ENCODE measurements at regions not wholly inside any gene's neighbourhood (a gene's known extent, or its start where the extent isn't known, plus 50 kb on each side); places are given as distances from the start of the nearest gene placed in this dataset.

DNA sequence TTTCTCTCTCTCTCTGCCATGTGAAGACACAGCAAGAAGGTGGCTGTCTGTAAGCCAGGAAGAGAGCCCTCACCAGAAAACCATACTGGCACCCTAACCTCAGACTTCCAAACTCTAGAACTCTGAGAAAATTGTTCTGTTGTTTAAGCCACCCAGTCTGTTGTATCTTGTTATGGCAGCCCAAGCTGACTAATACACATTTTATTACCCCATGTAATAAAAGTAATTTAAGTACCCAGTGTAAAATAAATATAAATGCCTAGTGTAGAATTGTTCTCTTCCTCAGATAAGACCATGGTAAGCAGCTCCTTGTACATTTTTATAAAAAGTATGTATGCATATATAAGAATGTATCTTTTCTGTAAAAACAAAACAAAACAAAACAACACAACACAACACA, 119.7 kb downstream of the DTL start:
- Mint-ChIP-seq H3K36me3 (ENCODE audit: low read depth) (no peaks in the 10 kb centered on the region), H3K27ac (no peak overlapping the region), H3K4me3 (no peak overlapping the region), H3K9me3 (peaks cover 4% of the 10 kb centered on the region), H3K27me3 (no peaks in the 10 kb centered on the region), H3K4me1 (no peaks in the 10 kb centered on the region)
- DNase-seq (no peak), ATAC-seq (ENCODE audit: low read depth) (no peak)
- intact Hi-C loops (cut with micrococcal nuclease): no loop called here
- TF ChIP-seq, protein P1, sequence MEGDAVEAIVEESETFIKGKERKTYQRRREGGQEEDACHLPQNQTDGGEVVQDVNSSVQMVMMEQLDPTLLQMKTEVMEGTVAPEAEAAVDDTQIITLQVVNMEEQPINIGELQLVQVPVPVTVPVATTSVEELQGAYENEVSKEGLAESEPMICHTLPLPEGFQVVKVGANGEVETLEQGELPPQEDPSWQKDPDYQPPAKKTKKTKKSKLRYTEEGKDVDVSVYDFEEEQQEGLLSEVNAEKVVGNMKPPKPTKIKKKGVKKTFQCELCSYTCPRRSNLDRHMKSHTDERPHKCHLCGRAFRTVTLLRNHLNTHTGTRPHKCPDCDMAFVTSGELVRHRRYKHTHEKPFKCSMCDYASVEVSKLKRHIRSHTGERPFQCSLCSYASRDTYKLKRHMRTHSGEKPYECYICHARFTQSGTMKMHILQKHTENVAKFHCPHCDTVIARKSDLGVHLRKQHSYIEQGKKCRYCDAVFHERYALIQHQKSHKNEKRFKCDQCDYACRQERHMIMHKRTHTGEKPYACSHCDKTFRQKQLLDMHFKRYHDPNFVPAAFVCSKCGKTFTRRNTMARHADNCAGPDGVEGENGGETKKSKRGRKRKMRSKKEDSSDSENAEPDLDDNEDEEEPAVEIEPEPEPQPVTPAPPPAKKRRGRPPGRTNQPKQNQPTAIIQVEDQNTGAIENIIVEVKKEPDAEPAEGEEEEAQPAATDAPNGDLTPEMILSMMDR (IDR thresholded peaks at IDR 0.05): no peak
- ChIA-PET CTCF (no interaction called here), POLR2A (no interaction called here)

DNA sequence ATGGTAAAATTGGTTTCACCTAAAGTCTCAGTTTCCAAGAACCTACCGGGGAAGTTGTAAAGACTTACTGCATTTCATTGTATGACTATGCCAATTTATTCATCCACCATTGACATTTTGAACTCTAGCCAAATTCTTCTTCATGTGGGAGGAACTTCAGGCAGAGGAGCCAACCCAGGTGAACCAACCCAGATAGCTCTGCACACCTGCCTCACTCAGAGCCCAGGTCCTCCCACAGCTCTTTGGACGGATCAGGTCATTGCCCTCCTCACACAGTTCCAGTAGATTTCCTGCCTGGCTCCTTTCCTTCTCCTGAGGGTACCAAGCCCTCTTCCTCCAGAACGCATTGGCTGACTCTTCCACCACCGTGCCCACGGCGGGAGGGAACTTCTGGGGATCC, 121.7 kb downstream of the DTL start:
- H3K36me3 Mint-ChIP-seq (ENCODE audit: low read depth): no peaks in the 10 kb centered on the region
- no peak overlapping the region for H3K27ac Mint-ChIP-seq
- TF ChIP-seq, protein P1 (IDR thresholded peaks at IDR 0.05): no peak
- H3K4me3 Mint-ChIP-seq: no peak overlapping the region
- DNase-seq (no peak), ATAC-seq (ENCODE audit: low read depth) (no peak)
- CTCF ChIA-PET: no interaction called here
- POLR2A ChIA-PET: no interaction called here
- H3K4me1 Mint-ChIP-seq: no peaks in the 10 kb centered on the region
- no peaks in the 10 kb centered on the region for H3K27me3 Mint-ChIP-seq
- H3K9me3 Mint-ChIP-seq: peaks cover 4% of the 10 kb centered on the region
- intact Hi-C loops (cut with micrococcal nuclease): no loop called here

DNA sequence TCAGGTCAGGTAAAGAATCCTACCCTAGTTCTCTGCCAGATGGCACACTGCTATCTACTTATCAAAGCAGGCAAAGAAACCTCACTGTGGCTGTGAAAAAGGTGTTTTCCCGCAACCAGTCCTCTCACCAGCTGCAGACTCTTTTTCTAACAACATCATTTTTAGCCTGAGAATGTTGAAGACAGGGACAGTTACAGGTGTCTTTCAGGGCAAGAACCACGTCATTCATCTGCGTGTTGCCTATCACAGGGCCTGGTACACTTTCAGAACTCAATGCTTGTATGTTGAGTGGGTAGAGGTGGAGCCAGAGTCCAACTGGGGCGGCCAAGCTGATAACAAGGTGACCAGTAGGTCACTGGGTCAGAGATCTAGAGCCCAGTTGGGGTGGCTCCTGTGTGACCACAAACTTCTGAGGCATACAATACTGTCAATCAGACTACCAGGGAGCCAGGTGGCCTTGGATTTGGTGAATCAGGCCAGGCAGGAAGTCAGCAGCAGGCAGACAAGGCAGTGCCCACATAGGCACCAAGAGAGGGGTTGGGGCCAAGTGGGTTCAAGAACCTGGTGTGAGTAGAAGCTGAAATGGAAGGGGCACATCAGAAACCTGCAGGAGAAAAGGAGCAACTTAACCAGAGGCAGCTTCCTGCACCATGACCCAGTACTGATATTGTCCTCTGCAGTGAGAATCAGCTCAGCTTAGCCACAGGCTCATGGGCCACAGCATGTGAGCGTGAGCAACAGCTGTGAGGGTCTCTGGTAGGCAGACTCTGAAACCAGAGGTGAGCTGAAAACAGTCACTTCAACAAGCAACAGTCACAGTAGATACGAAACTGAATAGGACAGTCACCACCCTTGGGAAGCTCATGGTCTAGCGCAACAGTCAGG, 123.6 kb downstream of the DTL start:
- intact Hi-C loops (cut with micrococcal nuclease): no loop called here
- POLR2A ChIA-PET: no interaction called here
- Mint-ChIP-seq H3K4me3 (no peak overlapping the region), H3K9me3 (peaks cover 4% of the 10 kb centered on the region), H3K27me3 (no peaks in the 10 kb centered on the region), H3K27ac (no peak overlapping the region), H3K36me3 (ENCODE audit: low read depth) (no peaks in the 10 kb centered on the region), H3K4me1 (peaks cover 5% of the 10 kb centered on the region)
- DNase-seq: no peak
- TF ChIP-seq, protein P1 (IDR thresholded peaks at IDR 0.05): no peak
- no peak for ATAC-seq (ENCODE audit: low read depth)
- CTCF ChIA-PET: no interaction called here

DNA sequence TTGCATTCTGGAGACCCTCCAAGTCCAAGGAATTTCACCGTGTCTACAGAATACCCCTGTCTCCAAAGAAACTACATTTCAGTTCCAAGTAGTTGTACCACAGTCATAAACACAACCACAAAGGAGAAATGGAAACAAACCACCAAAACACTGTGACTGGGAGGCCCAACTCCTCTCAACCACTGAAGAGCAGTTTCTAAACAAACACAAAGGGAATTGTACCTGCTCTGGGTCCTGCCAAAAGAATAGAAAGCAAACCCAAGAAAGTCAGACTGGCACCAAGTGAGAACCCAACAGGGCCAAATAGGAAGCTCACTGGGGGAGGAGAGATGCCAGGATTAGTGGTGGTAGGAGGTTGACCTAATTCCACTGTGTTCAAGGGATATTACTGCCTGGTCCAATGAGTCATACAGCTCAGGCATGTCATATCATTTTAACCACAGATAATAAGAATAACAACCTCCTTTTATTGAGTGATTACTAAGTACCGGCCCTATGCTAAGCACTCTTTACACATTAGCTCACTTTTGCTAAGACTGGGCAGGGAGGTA, 123.9 kb upstream of the PPP2R5A start:
- no peak for DNase-seq
- no peaks in the 10 kb centered on the region for H3K36me3 Mint-ChIP-seq (ENCODE audit: low read depth)
- peaks cover 5% of the 10 kb centered on the region for H3K4me1 Mint-ChIP-seq
- CTCF ChIA-PET: no interaction called here
- H3K27me3 Mint-ChIP-seq: no peaks in the 10 kb centered on the region
- H3K27ac Mint-ChIP-seq: no peak overlapping the region
- POLR2A ChIA-PET: interaction anchor here (0.7 kb wide), 1 partner anchor 406 kb away, joined by 3 read pairs; no protein-coding TSS in a partner anchor
- TF ChIP-seq, protein P1 (IDR thresholded peaks at IDR 0.05): no peak
- H3K4me3 Mint-ChIP-seq: no peak overlapping the region
- intact Hi-C loops (cut with micrococcal nuclease): no loop called here
- no peak for ATAC-seq (ENCODE audit: low read depth)
- no peaks in the 10 kb centered on the region for H3K9me3 Mint-ChIP-seq

DNA sequence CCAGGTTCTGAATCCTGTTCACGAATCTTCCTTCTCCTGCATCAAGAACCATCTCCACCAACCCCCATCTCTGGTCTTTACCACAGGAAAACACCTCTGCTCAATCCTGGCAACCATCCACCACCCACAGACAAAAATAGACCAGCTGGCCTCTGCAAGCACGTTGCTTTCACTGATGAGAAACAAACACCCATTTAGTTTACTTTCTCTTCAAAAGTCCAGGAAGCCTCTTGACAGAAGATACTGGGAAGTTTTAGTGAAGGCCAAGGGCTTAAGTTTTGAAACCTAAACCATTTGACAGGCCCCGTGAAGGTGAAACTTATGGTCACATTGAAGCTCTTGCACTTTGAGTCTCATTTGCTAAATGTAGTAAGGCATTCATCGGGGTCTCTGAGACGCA, 122.6 kb upstream of the PPP2R5A start:
- TF ChIP-seq, protein P1 (IDR thresholded peaks at IDR 0.05): no peak
- Mint-ChIP-seq H3K4me1 (peaks cover 5% of the 10 kb centered on the region), H3K4me3 (no peak overlapping the region), H3K27me3 (no peaks in the 10 kb centered on the region), H3K36me3 (ENCODE audit: low read depth) (no peaks in the 10 kb centered on the region), H3K27ac (no peak overlapping the region), H3K9me3 (no peaks in the 10 kb centered on the region)
- ATAC-seq (ENCODE audit: low read depth) (no peak), DNase-seq (no peak)
- intact Hi-C loops (cut with micrococcal nuclease): no loop called here
- CTCF ChIA-PET: no interaction called here
- POLR2A ChIA-PET: no interaction called here
